GM12891 (cell line): ENCODE measurements at regions not wholly inside any gene's neighbourhood (a gene's known extent, or its start where the extent isn't known, plus 50 kb on each side); places are given as distances from the start of the nearest gene placed in this dataset.
"Not testable (repeated sequence)": the region's sequence is repeated elsewhere in the genome, so short reads cannot be mapped to it uniquely, and the experiment has no call there.

Source experiments
- POLR2A ChIP-seq: IDR thresholded peaks from 2 replicates; pipeline ENCODE4 v1.6.1; 2011; ENCODE audit warnings: low read depth, low read length, control low read depth
- POLR2AphosphoS5 ChIP-seq: IDR thresholded peaks from 2 replicates; pipeline ENCODE4 v1.6.1; 2011; ENCODE audit warnings: low read depth, low read length, control low read depth

GRCh38 chr17:30707724-30708240 is 116.7 kb downstream of the CRLF3 start:
- not testable (repeated sequence) for TF ChIP-seq POLR2AphosphoS5, POLR2A
